G401.6 (cell line): ENCODE measurements at regions not wholly inside any gene's neighbourhood (a gene's known extent, or its start where the extent isn't known, plus 50 kb on each side); places are given as distances from the start of the nearest gene placed in this dataset.
"Not testable (repeated sequence)": the region's sequence is repeated elsewhere in the genome, so short reads cannot be mapped to it uniquely, and the experiment has no call there.

Experiments used
- FAIRE-seq: peaks from 2 replicates; lab custom pipeline; 2012; peaks lifted over from hg19 to GRCh38; lab: Jason Lieb, UNC

- no peak for FAIRE-seq
These were observed 227.6 kb upstream of the STEAP1 start for GRCh38 chr7:89926701-89927100.

DNA sequence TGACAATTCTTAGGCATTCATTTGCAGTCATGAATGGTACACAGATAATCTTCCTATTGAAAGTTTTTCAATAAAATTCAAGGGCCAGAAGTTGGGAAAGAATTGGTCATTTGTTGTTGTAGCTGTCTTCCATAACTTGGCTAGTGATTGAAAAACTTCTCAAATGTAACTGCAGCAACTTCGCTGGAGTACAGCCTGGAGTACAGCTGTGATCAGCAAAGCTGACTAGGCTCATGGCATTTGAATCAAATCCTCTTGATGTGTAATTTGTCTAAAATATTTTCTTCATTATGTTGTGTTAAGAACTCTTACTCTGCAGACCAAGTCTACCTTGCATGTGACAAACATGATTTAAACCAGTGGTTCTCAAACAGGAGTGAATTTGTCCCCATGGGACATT, 226.5 kb upstream of the STEAP1 start:
- FAIRE-seq, result no peak

GRCh38 chr7:89928451-89928850, 225.8 kb upstream of the STEAP1 start:
- no peak for FAIRE-seq

GRCh38 chr7:89934101-89934500, 220.2 kb upstream of the STEAP1 start:
- FAIRE-seq, result no peak

- FAIRE-seq, result no peak
These were observed 210.7 kb upstream of the STEAP1 start for GRCh38 chr7:89943525-89944050.

DNA sequence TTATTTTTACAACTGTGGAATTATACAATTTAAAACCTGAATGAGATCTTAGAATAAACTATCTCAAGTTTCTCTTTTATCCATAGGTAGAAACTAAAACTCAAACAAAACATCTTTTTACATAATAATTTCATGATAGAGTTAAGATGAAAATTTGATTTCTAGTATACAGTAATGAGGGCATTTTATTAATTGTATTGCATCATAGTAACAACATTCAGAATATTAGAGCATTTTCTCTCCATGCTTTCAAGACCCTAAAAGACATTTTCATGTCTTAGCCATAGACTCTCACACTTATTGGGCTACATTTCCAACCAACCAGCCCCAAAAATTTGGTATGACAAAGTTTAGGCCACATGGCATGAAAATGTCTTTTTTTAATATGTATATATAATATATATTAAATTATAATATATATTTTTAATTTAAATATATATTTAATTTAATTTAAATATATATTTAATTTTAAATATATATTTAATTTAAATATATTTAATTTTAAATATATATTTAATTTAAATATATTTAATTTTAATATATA, 195.7 kb upstream of the STEAP1 start:
- no peak for FAIRE-seq

GRCh38 chr7:89966067-89966664, 188.1 kb upstream of the STEAP1 start:
- no peak for FAIRE-seq

DNA sequence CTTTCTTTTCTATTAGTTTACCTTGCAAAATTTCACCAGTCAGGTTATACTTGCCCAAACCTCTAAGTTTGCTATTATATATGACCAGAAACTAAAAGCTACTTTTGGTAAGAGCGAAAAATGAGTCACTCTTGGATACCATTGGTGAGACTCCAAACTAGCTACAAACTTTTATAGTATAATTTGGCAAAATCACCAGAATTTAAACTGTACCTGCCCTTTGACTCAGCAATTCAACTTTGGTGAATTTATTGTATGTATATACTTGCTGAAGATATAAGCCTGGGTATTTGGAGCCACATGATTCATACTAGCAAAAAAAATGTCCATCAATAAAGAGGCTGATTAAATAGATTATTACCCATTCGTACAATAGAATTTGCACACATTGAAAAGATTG, 178.7 kb upstream of the STEAP1 start:
- FAIRE-seq, result no peak

DNA sequence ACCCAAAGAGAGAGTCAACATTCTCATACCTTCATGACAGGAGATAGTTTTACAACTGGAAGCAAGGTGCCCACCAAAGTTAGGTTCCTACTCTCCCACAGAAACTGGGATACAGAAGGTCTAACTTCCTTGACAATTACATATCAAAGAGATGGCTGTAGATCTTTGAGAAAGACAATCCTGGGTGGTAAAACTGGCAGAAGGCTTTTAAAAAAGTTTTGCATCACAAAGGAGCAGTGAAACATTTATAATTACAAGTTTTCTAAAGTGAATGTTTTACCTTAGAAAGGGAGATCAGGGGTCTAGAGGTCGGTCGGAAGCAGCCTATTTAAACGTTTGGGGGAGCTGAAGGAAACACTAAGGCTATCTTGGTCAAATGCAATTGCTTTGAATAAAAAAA, 166.6 kb upstream of the STEAP1 start:
- no peak for FAIRE-seq

DNA sequence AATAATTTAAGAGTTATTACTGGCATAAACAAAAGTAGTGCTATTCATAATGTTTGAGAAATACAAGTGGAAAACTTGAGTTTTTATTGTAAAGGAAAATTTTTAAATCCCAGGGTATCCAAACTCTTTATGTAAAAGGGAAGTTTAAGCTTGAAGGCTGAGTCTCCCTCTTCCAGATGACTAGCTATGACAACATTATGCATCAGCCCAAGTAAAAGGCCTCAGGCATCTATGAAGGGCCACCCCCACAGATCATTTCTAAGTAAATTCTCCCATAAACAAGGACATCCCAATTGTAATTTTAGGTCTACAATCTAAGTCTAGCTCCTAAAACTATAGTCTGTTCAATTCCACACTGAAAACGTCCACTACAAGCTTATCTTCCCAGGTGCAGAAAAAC, 166.2 kb upstream of the STEAP1 start:
- FAIRE-seq, result no peak

DNA sequence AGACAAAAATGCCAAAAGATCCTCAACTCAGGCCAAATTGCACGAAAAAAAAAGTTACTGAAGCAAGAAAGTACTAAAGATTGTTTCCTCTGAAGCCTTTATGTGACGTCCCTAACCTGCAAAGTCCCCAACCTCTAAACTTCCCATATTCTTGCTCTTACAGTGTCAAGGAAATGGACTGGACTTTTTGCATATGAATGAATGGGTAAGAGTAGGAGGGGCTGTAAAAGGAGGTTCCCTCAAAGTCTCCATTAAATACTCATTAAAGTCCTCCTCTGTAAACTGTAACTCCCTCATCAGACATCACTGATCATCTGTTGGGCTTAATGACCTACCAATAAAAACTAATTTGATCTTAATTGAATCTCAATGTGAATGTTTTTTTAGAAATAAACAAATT, 164.8 kb upstream of the STEAP1 start:
- FAIRE-seq, result no peak

DNA sequence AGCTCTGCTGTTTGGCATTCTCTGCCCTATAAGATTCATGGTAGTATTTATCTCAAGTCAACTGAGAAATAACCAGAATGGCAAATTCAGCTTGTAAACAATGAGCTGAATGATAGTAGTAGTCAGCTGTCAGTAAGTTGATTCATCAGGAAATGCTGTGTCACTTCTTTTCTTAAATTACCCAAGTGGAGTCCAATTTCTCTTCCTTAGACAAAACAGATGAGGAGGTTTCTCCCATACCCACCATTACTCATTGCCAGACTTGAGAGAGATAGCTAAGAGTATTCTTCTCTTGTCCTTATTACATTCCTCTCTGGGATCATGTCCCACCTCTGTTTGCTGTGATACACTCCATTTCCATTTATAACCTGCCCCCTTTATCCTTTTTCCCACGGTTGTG, 159.8 kb upstream of the STEAP1 start:
- FAIRE-seq, result no peak

GRCh38 chr7:89998554-89998953, 155.7 kb upstream of the STEAP1 start:
- no peak for FAIRE-seq

- FAIRE-seq, result no peak
These were observed 148.4 kb upstream of the STEAP1 start for GRCh38 chr7:90005836-90006235.

- FAIRE-seq, result no peak
These were observed 147.1 kb upstream of the STEAP1 start for GRCh38 chr7:90007001-90007654.

GRCh38 chr7:90007831-90008230, 146.4 kb upstream of the STEAP1 start:
- no peak for FAIRE-seq

DNA sequence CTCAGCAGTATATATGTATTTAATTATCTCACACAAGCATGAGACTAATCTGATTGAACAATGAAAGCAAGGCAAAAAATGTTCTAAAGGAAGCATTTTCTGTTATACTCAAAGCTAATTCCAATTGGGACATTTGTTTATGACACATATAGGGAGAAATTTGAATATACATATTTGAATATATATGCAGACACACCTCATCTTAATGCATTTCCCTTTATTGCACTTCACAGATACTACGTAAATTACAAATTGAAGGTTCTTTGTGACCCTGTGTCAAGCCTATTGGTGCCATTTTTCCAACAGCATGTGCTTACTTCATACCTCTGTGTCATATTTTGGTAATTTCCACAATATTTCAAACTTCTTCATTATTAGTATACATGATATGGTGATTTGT, 132.1 kb upstream of the STEAP1 start:
- no peak for FAIRE-seq

GRCh38 chr7:90025771-90026170, 128.5 kb upstream of the STEAP1 start:
- FAIRE-seq, result no peak

DNA sequence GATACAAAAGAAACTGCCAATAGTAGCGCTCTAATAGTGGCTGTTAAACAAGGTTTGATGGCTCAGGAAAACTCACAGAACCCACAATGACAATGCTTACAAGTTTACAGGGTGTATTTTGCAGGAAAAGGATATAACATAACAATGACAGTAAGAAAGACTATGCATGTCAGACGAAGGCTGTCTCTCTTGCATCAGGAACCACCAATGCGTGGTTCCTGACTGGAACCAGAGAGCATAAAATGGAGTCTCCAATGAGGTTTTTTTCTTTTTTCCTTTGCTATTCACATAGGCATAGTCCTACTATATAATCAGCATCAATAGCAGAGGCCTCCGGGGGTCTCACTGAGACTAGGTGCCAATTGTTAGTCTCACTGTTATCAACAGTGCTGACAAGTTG, 120.4 kb upstream of the STEAP1 start:
- no peak for FAIRE-seq

DNA sequence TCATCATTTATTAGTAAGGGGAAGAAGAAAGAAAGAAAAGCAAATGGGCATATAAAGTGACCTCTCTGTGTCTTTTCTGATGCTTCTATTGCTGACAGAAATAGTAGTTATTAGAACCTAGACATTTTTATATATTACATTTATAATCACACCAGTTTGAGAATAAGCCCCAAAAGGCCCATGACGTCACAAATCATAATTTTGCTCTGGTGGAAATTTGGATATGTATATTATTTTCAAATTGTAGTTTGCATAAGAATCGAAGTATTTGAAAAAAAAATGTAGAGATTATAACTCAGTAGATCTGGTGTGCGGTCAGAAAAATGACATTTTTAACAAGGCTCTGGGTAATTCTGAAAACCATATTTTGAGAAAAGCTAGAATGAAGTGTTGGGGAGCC, 101.2 kb upstream of the STEAP1 start:
- FAIRE-seq, result no peak

DNA sequence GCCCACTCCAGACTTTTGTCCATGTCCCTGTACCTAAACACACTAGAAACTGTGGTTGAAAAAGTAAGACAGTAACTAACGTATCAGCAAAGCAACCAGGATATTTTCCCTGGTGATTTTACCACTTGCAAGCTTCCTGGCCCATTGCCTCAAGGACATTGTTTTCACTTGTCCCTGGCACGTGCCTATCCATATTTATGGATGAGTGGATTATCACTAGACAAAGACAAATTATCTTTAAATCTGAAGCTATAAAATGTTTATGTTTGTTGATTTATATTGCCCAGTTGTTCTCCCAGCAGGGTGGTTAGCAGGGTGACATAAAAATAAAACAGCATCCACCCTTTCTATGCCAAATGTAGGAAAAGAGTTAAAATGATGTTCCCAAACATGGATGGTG, 93.2 kb upstream of the STEAP1 start:
- FAIRE-seq, result no peak

- no peak for FAIRE-seq
These were observed 89.9 kb upstream of the STEAP1 start for GRCh38 chr7:90064370-90064769.

- no peak for FAIRE-seq
These were observed 87.1 kb upstream of the STEAP1 start for GRCh38 chr7:90067171-90067570.

DNA sequence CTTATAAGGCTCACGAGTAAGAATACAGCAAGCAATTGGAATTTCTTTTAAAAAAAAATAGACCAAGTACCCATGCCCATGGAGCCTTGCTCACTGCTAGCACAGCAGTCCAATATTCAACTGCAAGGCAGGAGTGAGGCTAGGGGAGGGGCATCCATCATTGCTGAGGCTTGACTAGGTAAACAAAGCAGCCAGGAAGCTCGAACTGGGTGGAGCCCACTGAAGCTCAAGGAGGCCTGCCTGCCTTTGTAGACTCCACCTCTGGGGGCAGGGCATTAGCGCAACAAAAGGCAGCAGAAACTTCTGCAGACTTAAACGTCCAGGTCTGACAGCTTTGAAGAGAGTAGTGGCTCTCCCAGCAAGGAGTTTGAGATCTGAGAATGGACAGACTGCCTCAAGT, 84.0 kb upstream of the STEAP1 start:
- not testable (repeated sequence) for FAIRE-seq
